ENCODE measurements at regions not wholly inside any gene's neighbourhood (a gene's known extent, or its start where the extent isn't known, plus 50 kb on each side); places are given as distances from the start of the nearest gene placed in this dataset.

GRCh38 chr18:23369266-23369665 lies 83.8 kb upstream of the RIOK3 start:
- Histone ChIP-seq H3K27me3 (ENCODE audit: control insufficient read depth, insufficient read depth, low read length) (no peaks in the 10 kb centered on the region), H4K5ac (ENCODE audit: low read depth, low read length) (no peak overlapping the region), H2BK15ac (ENCODE audit: low read depth, low read length) (no peak overlapping the region), H3K18ac (ENCODE audit: low read depth, low read length) (no peak overlapping the region), H3K14ac (replicated peaks; ENCODE audit: low read depth, low read length) (no peak overlapping the region), H4K91ac (ENCODE audit: insufficient read depth, low read depth, low read length) (peak overlapping the region; percentile 1; the same call in 1 of the 2 replicates), H2AK9ac (replicated peaks; ENCODE audit: low read depth, low read length, poor library complexity) (no peak overlapping the region), H2BK5ac (ENCODE audit: low read depth, low read length, poor library complexity, severe bottlenecking) (no peak overlapping the region), H2BK120ac (ENCODE audit: low read depth, low read length) (no peak overlapping the region), H3K56ac (ENCODE audit: extremely low read depth, insufficient read depth, low read length) (no peak overlapping the region), H3K9ac (ENCODE audit: low read depth, low read length) (no peak overlapping the region), H3K4me3 (ENCODE audit: insufficient read depth, low read depth, low read length) (no peak overlapping the region), H3K4me2 (ENCODE audit: low read depth, low read length) (no peak overlapping the region), H3K36me3 (ENCODE audit: control insufficient read depth, insufficient read depth, low read length) (no peaks in the 10 kb centered on the region), H3K79me1 (ENCODE audit: low read depth in 1 of 2, low read length in 2 of 2) (no peaks in the 10 kb centered on the region), H3K9me1 (ENCODE audit: insufficient read depth, low read length) (peaks cover 3% of the 10 kb centered on the region), H2AK5ac (ENCODE audit: low read depth, low read length) (no peak overlapping the region), H2BK20ac (ENCODE audit: low read depth, low read length) (no peak overlapping the region), H3K23ac (ENCODE audit: low read depth, low read length) (no peak overlapping the region), H3K4ac (ENCODE audit: low read depth, low read length) (no peak overlapping the region), H4K20me1 (ENCODE audit: insufficient read depth, low read length) (no peaks in the 10 kb centered on the region), H2AFZ (replicated peaks; ENCODE audit: low read length, poor library complexity) (no peak overlapping the region), H3K4me1 (ENCODE audit: control insufficient read depth, insufficient read depth, low read length) (peaks cover 6% of the 10 kb centered on the region), H4K8ac (ENCODE audit: low read depth in 2 of 2, low read length in 2 of 2) (no peak overlapping the region), H3K9me3 (ENCODE audit: control insufficient read depth, insufficient read depth, low read length) (no peaks in the 10 kb centered on the region), H3K27ac (ENCODE audit: insufficient read depth, low read length) (no peak overlapping the region)
- no peak for ATAC-seq (ENCODE audit: low read depth)
- CTCF ChIA-PET, result no interaction called here
- in situ Hi-C loops (cut with MboI; ENCODE audit: low sequenced_read_pairs), result no loop called here
- TF ChIP-seq POLR2A (IDR thresholded peaks at IDR 0.05; ENCODE audit: low read depth, low read length) (no peak), BHLHE40 (IDR thresholded peaks at IDR 0.05; ENCODE audit: low read depth, low read length) (no peak)
- POLR2A ChIA-PET (ENCODE audit: unreplicated experiment), result no interaction called here
- DNase-seq, result no peak
- no TSS peak for BruUV-seq (replicated peaks)
- intact Hi-C loops (cut with micrococcal nuclease), result no loop called here
- dilution Hi-C loops (cut with HindIII; ENCODE audit: low sequenced_read_pairs, unreplicated experiment), result no loop called here
- no CpG with 5 or more reads among the region's 3 CpGs for WGBS, 2 experiments (ENCODE audit: extremely low coverage in 2 of 2, insufficient read length in 1 of 2)

All from IMR-90 (cell line).